GM10248 (cell line): ENCODE measurements at regions not wholly inside any gene's neighbourhood (a gene's known extent, or its start where the extent isn't known, plus 50 kb on each side); places are given as distances from the start of the nearest gene placed in this dataset.
"Not testable (repeated sequence)": the region's sequence is repeated elsewhere in the genome, so short reads cannot be mapped to it uniquely, and the experiment has no call there.

ENCODE experiments used
- CTCF ChIA-PET: fragments of 300-600 bp; sonication (Branson Sonifier 250); formaldehyde crosslinking; extraction: SDS; loops from one replicate; lab custom pipeline; 2021; ENCODE audit warnings: antibody characterized with exemption; lab: Yijun Ruan, JAX
- POLR2A ChIA-PET: fragments of 350-650 bp; sonication (Branson Sonifier 250); formaldehyde crosslinking; extraction: SDS; loops from one replicate; lab custom pipeline; 2020; ENCODE audit warnings: antibody characterized with exemption; lab: Yijun Ruan, JAX
- DNase-seq: peaks from one replicate; pipeline ENCODE4 v3.0.0; 2012; ENCODE audit errors: extremely low spot score
- TF ChIP-seq, protein P1 (sequence below): IDR thresholded peaks from 2 replicates; pipeline ENCODE4 v1.5.1; 2012; ENCODE audit warnings: mild to moderate bottlenecking, low read depth; ENCODE audit errors: extremely low read depth, missing control alignments, control extremely low read depth

DNA sequence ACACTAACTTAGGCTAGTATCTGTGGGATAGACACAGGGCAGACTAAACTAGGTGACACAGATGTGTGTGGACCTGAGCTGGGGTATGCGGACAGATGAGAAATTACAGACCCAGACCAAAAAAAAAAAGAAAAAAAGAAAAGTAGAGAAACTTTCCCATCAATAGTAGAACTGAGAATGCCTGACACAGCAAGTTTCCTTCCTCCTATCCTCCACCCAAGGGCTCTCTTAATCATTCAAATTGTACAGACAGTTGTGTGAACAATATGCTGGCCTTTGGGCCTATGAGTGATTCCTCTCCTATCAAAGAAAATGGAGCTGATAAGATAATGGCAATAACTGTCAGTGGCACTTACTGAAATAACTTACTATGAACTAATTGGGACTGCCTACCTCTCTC is 226.7 kb upstream of the PRDM1 start:
- CTCF ChIA-PET: interaction anchor here (0.8 kb wide), 1 partner anchor 11 kb away, joined by 3 read pairs; no protein-coding TSS in a partner anchor
- TF ChIP-seq, protein P1, sequence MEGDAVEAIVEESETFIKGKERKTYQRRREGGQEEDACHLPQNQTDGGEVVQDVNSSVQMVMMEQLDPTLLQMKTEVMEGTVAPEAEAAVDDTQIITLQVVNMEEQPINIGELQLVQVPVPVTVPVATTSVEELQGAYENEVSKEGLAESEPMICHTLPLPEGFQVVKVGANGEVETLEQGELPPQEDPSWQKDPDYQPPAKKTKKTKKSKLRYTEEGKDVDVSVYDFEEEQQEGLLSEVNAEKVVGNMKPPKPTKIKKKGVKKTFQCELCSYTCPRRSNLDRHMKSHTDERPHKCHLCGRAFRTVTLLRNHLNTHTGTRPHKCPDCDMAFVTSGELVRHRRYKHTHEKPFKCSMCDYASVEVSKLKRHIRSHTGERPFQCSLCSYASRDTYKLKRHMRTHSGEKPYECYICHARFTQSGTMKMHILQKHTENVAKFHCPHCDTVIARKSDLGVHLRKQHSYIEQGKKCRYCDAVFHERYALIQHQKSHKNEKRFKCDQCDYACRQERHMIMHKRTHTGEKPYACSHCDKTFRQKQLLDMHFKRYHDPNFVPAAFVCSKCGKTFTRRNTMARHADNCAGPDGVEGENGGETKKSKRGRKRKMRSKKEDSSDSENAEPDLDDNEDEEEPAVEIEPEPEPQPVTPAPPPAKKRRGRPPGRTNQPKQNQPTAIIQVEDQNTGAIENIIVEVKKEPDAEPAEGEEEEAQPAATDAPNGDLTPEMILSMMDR: no peak
- DNase-seq: no peak

DNA sequence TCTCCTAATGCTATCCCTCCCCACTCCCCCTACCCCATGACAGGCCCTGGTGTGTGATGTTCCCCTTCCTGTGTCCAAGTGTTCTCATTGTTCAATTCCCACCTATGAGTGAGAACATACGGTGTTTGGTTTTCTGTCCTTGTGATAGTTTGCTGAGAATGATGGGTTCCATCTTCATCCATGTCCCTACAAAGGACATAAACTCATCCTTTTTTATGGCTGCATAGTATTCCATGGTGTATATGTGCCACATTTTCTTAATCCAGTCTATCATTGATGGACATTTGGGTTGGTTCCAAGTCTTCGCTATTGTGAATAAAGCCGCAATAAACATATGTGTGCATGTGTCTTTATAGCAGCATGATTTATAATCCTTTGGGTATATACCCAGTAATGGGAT is 227.5 kb upstream of the PRDM1 start:
- DNase-seq, CTCF ChIA-PET: not testable (repeated sequence)

More for the DNA sequence above, 226.7 kb upstream of the PRDM1 start:
- POLR2A ChIA-PET: no interaction called here

DNA sequence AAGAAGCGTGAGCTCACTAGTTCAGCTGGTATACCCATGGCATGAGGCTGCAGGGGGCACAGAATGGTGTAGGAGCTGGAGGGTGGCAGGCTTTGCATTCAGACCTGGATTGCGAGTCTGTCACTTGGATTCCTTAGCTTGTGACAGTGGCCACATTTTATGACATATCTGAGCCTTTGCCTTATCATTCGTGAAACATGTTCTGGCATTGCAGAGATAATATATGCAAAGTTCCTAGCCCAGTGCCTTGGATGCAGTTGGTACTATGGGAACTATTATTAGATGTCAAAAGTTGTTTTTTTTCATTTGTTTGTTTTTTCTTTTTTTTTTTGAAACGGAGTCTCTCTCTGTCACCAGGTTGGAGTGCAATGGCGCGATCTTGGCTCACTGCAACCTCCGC is 230.7 kb upstream of the PRDM1 start:
- TF ChIP-seq, protein P1: no peak
- DNase-seq: no peak
- ChIA-PET POLR2A (no interaction called here), CTCF (no interaction called here)

More for the DNA sequence above, 227.5 kb upstream of the PRDM1 start:
- POLR2A ChIA-PET: not testable (repeated sequence)

DNA sequence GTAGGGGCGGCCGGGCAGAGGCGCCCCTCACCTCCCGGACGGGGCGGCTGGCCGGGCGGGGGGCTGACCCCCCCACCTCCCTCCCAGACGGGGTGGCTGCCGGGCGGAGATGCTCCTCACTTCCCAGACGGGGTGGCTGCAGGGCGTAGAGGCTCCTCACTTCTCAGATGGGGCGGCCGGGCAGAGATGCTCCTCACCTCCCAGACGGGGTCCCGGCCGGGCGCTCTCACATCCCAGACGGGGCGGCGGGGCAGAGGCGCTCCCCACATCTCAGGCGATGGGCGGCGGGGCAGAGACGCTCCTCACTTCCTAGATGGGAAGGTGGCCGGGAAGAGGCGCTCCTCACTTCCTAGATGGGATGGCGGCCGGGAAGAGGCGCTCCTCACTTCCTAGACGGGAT is 232.2 kb upstream of the PRDM1 start:
- POLR2A ChIA-PET, DNase-seq, CTCF ChIA-PET: not testable (repeated sequence)

DNA sequence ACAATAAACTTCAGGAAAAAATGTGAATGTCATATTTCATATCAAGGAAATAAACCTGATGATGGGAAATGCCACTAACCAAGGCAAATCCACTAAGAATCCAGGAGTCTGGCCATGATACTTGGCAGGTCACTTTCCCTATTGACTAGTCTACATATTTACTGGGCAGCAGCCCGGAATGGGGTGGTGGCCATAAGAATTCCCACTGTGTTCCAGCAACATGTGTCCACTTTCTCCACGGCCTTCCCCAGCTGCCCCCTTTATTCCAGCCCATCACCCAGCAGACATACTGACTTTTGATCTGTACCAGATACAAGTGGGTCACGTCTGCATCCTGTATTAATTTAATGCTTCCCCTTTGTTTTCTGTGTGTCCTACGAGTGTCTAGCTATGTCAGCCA is 234.5 kb upstream of the PRDM1 start:
- TF ChIP-seq, protein P1: no peak
- ChIA-PET CTCF (no interaction called here), POLR2A (no interaction called here)
- no peak for DNase-seq

DNA sequence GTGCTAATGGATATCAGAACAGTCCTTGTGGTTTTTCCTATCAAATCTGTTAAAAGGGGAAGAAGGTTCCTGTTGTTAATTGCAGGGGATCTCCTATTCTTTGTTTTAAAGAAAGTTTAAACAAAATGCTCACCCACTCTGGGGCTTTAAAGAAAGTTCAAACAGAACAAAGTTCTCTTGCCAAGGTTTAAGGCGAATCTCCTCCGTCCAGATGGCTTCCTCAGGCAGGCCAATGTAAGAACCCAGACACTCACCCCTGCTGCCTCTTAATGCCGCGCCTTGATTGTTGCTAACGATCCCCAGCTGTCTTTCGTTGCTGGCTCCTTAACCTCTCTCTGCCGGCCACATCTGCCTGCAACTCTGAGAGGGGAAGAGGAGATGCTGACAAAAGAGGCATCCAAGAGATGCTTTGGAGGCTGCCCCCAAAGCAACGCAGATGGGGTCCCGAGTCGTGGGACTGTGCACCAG is 235.0 kb upstream of the PRDM1 start:
- TF ChIP-seq, protein P1: no peak
- ChIA-PET POLR2A (no interaction called here), CTCF (no interaction called here)
- no peak for DNase-seq

DNA sequence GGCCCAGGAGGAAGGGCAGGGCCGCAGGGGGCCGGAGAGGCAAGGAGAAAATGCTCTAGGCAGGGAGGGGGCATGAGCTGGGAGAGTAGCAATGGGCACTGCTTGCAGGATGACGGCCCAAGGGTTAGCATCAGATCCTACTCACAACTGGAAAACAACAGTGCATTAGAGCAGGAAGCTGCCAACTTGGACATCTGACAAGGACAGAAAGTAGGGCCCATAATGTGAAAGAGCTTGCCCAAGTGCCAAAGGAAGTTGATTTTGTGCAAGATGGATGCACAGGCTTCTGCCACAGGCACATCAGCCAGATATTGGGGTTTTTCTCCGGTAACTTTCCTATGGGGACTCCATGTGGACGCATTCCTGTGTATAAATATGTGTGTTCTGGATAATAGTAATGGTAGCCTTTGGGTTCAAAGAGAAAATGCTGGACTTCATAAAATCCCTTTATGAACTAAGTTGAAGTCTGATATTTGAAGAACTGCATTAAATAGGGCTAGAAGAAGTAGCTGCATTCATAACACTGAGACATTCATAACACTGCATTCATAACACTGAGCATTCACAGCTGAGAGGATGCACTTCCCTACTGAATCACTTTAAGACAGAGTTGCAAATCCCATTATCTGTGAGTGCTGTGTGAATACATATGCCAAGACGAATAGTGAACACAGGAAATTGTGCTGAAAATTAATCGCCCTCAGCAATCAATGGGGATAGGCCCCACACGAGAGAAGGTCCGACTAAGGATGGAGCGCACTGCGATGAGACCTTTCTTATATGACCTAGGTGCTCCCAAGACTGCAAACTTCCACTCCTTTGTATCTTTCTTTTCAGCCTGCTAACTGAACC is 235.6 kb upstream of the PRDM1 start:
- DNase-seq: no peak
- POLR2A ChIA-PET: no interaction called here
- CTCF ChIA-PET: interaction anchor here (1.2 to 1.8 kb wide), 2 partner anchors 16 to 39 kb away, joined by 3 read pairs; no protein-coding TSS in a partner anchor
- TF ChIP-seq, protein P1: no peak

DNA sequence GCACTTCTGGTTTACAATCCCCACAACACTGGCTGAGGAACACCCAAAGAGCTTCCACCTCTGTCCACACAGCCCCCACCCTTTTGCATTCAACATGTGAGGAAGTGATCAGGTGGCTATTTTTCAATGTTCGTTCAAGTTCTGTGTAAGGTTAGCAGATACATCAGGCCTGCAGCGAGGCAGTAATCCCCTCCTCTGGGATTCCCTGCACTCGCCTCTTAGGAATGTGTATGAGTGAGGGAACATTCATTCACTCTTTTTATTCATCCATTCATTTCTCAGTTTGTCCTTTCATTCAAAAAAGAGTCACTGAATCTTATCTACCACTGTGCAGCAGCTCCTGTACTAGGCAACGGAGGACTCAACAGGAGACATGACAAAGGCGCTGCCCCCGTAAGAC is 236.4 kb upstream of the PRDM1 start:
- CTCF ChIA-PET: interaction anchor here (1.2 to 1.8 kb wide), 2 partner anchors 15 to 39 kb away, joined by 3 read pairs; no protein-coding TSS in a partner anchor
- POLR2A ChIA-PET: no interaction called here
- DNase-seq: no peak
- TF ChIP-seq, protein P1: no peak
